KMS-11 (cell line): ENCODE measurements at regions not wholly inside any gene's neighbourhood (a gene's known extent, or its start where the extent isn't known, plus 50 kb on each side); places are given as distances from the start of the nearest gene placed in this dataset.

ENCODE experiments used
- H2AFZ ChIP-seq: fragments of 200-600 bp; sonication (generic); 2 replicates; pipeline ENCODE4 v1.6.1; 2016; ENCODE audit warnings: antibody characterized with exemption, mixed run types, low read depth
- H3K27ac ChIP-seq: fragments of 200-600 bp; sonication (generic); 2 replicates; pipeline ENCODE4 v1.6.1; 2016; ENCODE audit warnings: mild to moderate bottlenecking, mixed run types
- H3K27me3 ChIP-seq: fragments of 200-600 bp; sonication (generic); 2 replicates; pipeline ENCODE4 v1.6.1; 2017; ENCODE audit warnings: mild to moderate bottlenecking, low read depth, mixed run types, moderate library complexity; ENCODE audit not compliant: insufficient read depth
- H3K36me3 ChIP-seq: fragments of 200-600 bp; sonication (generic); 2 replicates; pipeline ENCODE4 v1.6.1; 2017; ENCODE audit warnings: mild to moderate bottlenecking, mixed run types; ENCODE audit not compliant: insufficient read depth
- H3K4me1 ChIP-seq: fragments of 200-600 bp; sonication (generic); 2 replicates; pipeline ENCODE4 v1.6.1; 2016; ENCODE audit warnings: mild to moderate bottlenecking, low read depth, mixed run types; ENCODE audit not compliant: poor library complexity, severe bottlenecking
- H3K4me2 ChIP-seq: fragments of 200-600 bp; sonication (generic); 2 replicates; pipeline ENCODE4 v1.7.0; 2016; ENCODE audit warnings: mild to moderate bottlenecking, mixed run types
- H3K4me3 ChIP-seq: fragments of 200-600 bp; sonication (generic); IDR thresholded peaks from 2 replicates; pipeline ENCODE4 v1.6.1; 2017; ENCODE audit warnings: low read depth, low read length, mixed read lengths; ENCODE audit not compliant: insufficient read depth
- H3K79me2 ChIP-seq: fragments of 200-600 bp; sonication (generic); 2 replicates; pipeline ENCODE4 v1.6.1; 2016; ENCODE audit warnings: low read depth, mixed run types; ENCODE audit not compliant: insufficient read depth
- H3K9ac ChIP-seq: fragments of 200-600 bp; sonication (generic); 2 replicates; pipeline ENCODE4 v1.6.1; 2016; ENCODE audit warnings: mild to moderate bottlenecking, mixed run types
- H4K20me1 ChIP-seq: fragments of 200-600 bp; sonication (generic); 2 replicates; pipeline ENCODE4 v1.6.1; 2016; ENCODE audit warnings: mild to moderate bottlenecking, mixed run types; ENCODE audit not compliant: insufficient read depth
- CTCF ChIP-seq: fragments of 200-600 bp; sonication (generic); conservative IDR thresholded peaks from 2 replicates; pipeline ENCODE4 v1.6.1; 2017; ENCODE audit warnings: low read depth, mild to moderate bottlenecking, antibody characterized with exemption, low read length, moderate library complexity, mixed read lengths

- H3K4me3 ChIP-seq: no peak overlapping the region
- TF ChIP-seq CTCF: no peak
- H3K27ac ChIP-seq: no peak overlapping the region
- no peaks in the 10 kb centered on the region for H3K36me3 ChIP-seq
- no peaks in the 10 kb centered on the region for H3K79me2 ChIP-seq
- no peak overlapping the region for H3K4me2 ChIP-seq
- H3K27me3 ChIP-seq: no peaks in the 10 kb centered on the region
- H2AFZ ChIP-seq: no peak overlapping the region
- H3K9ac ChIP-seq: no peak overlapping the region
- no peaks in the 10 kb centered on the region for H3K4me1 ChIP-seq
- H4K20me1 ChIP-seq: no peaks in the 10 kb centered on the region
Measured at GRCh38 chr16:59319871-59320270, 585.8 kb upstream of the GOT2 start.

- Histone ChIP-seq H3K4me2 (no peak overlapping the region), H3K4me1 (no peaks in the 10 kb centered on the region), H4K20me1 (no peaks in the 10 kb centered on the region), H3K27ac (no peak overlapping the region), H3K79me2 (no peaks in the 10 kb centered on the region), H3K36me3 (no peaks in the 10 kb centered on the region), H3K9ac (no peak overlapping the region), H2AFZ (no peak overlapping the region), H3K27me3 (no peaks in the 10 kb centered on the region), H3K4me3 (no peak overlapping the region)
- TF ChIP-seq CTCF: no peak
Measured at GRCh38 chr16:59305850-59306249, 571.7 kb upstream of the GOT2 start.

- no peak overlapping the region for H3K9ac ChIP-seq
- H3K4me2 ChIP-seq: no peak overlapping the region
- no peaks in the 10 kb centered on the region for H4K20me1 ChIP-seq
- no peaks in the 10 kb centered on the region for H3K79me2 ChIP-seq
- H3K27me3 ChIP-seq: no peaks in the 10 kb centered on the region
- no peaks in the 10 kb centered on the region for H3K4me1 ChIP-seq
- H3K4me3 ChIP-seq: no peak overlapping the region
- no peak overlapping the region for H2AFZ ChIP-seq
- no peaks in the 10 kb centered on the region for H3K36me3 ChIP-seq
- TF ChIP-seq CTCF: no peak
- no peak overlapping the region for H3K27ac ChIP-seq
Measured at GRCh38 chr16:59296888-59297287, 562.8 kb upstream of the GOT2 start.

- no peak overlapping the region for H3K9ac ChIP-seq
- no peak overlapping the region for H3K27ac ChIP-seq
- no peaks in the 10 kb centered on the region for H3K4me1 ChIP-seq
- no peak overlapping the region for H3K4me3 ChIP-seq
- no peaks in the 10 kb centered on the region for H4K20me1 ChIP-seq
- no peaks in the 10 kb centered on the region for H3K79me2 ChIP-seq
- H3K4me2 ChIP-seq: no peak overlapping the region
- no peaks in the 10 kb centered on the region for H3K36me3 ChIP-seq
- no peak for TF ChIP-seq CTCF
- no peak overlapping the region for H2AFZ ChIP-seq
- no peaks in the 10 kb centered on the region for H3K27me3 ChIP-seq
Measured at GRCh38 chr16:59295993-59296736, 562.0 kb upstream of the GOT2 start.
